ENCODE measurements at regions not wholly inside any gene's neighbourhood (a gene's known extent, or its start where the extent isn't known, plus 50 kb on each side); places are given as distances from the start of the nearest gene placed in this dataset.

DNA sequence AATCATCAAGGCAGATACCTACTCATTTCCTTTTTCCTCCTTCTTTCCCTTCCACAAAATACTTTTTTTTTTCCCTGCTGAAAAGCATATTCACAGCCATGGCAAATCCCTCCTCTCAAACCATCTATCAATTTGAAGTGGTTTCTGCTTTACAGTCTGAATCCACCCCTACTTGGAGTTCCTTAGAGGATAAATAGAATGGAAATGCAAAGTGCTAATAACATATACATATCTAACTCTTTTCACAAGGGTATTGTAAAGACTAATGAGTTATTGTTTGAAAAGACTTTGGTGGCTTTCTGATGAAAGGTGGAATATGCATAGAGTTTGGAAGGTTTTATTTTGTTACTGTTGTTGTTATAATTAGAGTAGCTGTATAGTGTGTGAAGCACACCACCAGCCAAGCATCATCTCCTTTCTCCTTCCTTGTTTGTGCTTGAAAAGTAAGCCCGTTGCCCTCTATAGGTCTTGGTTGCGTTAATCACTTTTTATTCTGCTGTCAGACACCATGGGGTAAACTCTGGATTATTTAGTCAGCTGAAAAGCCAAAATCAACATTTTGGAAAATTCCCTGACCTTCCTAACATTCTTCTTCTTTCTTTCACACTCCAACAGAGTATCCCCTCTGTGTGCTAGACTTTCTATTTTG, 2126.9 kb upstream of the CELF4 start:
- DNase-seq, result no peak

DNA sequence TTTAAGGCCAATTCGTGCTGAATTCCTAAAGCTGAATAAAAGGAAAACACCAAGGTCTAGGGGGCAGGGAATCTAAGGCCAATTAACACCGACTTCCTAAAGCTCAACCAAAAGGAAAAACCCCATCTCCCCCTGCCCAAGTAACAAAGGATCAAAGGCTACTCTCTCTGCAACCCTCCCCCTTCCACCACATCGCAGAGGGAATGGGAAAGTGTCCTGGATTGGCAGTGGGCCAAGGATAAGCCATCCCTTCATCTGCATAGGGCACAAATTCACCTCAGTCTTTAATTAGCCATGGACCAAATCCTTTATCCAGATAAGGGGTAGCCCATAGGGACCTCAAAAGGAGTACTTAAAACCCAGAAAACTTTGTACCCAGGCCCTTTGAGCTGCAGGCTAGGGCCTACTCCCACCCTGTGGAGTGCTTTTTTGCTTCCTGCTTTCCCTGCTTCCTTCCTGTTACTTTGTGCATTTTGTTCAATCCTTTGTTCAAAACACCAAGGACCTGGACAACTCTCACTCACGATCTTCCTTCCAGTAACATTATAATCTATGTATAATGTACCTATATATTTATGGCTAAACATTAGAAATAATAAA, 2119.8 kb upstream of the CELF4 start:
- no peak for DNase-seq

DNA sequence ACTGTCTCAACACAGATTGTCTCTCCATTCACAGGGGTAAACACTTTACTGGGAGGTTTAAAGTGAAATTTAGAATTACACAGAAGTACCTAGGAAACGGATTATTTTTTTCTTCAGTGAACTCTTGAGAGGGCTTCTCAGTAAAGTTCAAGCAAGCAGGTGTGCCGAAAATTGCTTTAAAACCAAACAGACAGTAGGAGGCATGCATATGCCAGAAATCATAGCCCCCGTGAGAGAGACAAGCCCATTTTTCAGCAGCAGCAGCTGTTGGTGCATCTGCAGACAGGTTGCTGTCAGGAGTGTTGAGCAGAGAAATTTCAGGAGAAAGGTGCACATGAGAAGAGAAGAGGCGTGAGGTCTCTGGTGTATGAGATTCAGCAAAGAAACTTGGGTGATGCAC, 2115.5 kb upstream of the CELF4 start:
- DNase-seq, result no peak

DNA sequence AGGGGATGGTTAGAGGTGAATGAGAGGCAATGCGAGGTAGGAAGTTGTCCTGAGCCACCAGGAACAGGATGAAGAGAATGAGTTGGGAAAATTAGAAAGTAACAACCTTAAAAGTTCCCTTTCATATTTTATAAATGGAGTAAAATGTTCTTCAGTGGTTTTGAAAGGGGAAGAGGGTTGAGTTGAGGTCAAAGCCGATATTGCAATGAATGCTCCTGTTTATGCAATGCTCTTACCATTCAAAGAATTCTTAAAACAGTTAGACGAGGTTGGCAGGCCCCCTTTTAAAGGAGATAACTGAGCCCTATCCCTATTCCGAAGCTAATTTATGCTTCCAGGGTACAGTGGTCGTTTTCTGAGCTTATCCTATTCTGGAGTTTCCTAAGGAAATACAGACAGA, 2110.3 kb upstream of the CELF4 start:
- DNase-seq, result no peak

DNA sequence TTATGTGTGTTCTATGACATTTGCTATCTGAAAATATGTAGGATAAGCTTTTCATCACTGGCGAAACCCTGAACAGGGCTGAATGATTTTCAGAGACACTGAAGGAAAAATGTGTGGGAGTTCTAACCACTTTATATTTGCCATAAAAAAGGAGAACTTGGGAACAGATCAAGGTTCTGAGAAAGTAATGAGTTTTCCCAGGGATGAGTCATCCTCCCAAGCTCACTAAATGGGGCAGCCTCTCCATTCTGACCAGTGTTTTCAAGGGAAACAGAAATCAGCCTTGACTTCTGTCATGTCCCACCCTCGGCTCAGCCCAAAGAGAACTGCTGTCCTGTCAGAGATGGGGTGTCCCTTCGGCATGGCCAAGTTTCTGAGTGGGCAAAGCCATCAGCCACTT, 2109.8 kb upstream of the CELF4 start:
- DNase-seq, result no peak

DNA sequence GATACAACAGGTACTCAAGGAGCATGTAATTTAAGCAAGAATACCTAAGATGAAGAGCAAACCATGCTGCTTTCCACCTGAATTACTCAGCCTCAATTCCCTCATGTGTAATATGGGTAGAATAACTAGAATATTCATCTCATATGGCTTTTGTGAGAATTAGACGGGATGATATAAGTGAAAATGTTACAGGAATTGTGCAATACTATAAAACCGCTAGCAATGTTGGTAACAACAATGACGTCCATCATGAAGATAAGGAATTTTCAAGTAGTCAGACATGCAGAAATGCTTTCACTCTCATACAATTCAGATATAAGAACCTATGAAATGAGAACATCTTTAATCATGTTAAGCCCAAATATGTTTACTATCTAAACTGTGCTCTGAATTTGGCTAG, 2106.6 kb upstream of the CELF4 start:
- no peak for DNase-seq

GRCh38 chr18:39667905-39668304, 2102.3 kb upstream of the CELF4 start:
- no peak for DNase-seq

DNA sequence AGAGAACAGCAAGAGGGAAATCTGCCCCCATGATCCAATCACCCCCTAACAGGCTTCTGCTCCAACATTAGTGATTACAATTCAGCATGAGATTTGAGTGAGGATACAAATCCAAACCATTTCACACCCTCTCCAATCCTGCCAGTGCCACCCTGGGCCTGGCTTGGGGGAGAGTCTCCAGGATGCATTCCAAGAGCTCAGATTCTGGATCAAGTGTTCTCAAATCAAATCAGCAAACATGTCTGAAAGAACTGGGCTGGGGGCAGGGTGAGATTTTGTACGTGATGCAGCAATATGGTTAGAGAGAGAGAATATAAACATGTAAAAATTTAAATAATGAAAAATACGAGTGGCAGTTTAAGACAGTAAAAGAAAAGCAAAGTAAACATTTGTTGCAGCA, 2100.9 kb upstream of the CELF4 start:
- DNase-seq, result no peak

- no peak for DNase-seq
Measured at GRCh38 chr18:39661856-39662366, 2096.3 kb upstream of the CELF4 start.

DNA sequence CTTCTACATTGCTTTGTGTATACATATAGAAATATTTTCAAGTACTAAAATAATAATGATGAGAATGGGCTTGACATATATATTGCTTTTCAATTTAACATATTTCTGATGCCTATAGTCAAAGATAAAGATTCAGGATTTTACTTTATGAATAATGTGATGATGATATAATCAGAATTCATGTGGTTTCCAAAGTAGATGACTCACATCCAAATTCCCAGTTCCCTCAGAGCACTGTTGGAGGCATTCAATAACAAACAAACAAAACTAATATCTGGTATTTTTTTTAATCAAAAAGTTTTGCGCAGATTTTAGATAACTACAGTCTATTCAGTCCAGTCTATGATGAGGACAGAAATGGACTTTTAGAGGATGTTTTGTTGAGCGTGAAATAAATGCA, 2094.5 kb upstream of the CELF4 start:
- DNase-seq, result no peak

- no peak for DNase-seq
Measured at GRCh38 chr18:39655341-39655740, 2089.7 kb upstream of the CELF4 start.

DNA sequence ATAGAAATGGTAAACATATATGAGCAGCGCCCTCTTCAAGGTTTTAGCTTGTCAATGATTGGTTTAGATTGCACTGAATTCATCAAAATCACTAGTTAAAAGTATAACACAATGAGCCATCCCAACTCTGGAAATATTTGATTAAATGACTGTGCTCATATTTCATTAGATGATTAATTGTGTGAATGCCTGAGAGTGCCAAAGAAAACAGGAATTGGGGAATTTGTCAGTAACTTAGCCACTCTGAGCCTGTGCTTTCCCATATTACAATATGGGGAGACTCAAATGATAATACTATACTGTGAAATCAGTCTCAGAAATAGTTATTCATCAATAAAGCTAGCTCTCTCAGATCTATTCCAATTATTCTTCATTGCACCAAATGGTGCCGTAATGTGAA, 2087.6 kb upstream of the CELF4 start:
- no peak for DNase-seq

GRCh38 chr18:39648616-39649015, 2083.0 kb upstream of the CELF4 start:
- no peak for DNase-seq

DNA sequence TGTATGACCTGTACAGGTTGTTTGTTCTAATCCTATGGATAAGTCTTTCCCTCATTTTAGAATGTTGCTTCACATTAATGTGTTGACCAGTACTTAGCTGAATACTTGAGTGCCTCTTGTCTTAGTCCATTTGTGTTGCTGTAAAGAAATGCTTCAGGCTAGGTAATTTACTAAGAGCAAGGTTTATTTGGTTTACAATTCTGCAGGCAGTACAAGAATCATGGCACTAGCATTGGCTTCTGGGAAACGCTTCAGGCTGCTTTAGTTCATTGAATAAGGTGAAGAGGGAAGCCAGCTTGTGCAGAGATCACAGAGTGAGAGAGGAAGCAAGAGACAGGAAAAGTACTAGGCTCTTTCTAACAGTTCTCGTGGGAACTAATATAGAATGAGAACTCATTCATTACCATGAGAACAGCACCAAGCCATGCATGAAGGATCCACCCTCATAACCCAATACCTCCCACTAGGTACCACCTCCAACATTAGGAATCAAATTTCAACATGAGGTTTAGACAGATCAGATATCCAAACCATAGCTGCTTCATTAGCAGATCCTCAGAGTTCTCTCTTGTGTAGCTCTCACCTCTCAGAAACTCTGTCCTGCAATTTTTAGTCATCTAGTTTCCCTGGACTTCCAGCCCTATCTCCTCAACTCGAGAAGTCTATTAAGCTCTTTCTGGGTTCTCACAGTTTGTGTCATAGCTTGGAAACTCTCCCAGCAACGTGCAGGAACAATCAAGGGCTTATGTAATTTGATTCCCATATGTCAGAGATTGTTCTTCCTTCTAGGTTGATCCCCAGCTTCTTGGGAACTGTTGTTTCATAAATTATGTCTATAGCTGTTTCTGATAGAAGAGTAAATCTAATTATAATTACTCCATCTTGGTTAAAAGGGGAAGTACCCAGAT, 2082.3 kb upstream of the CELF4 start:
- DNase-seq, result no peak

GRCh38 chr18:39638224-39638623, 2072.6 kb upstream of the CELF4 start:
- DNase-seq, result no peak

DNA sequence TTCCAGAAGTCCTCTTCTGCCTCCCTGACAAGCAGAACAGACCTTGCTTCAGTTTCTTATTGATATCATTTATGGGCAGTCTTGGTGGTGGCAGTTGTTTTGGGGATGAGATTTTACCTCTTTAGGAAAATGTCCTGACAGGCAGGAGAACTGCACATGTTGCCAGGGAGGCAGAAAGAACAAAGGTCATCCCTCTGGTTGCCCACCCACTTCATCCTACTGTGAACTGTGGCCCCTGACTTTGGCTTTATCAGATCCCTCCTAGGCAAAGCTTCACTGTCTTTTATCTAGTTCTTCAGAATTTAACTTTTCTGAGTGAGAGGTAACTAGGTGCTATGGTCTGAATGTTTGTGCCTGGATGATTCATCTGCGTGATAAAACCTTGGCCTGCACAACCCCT, 2071.3 kb upstream of the CELF4 start:
- no peak for DNase-seq

DNA sequence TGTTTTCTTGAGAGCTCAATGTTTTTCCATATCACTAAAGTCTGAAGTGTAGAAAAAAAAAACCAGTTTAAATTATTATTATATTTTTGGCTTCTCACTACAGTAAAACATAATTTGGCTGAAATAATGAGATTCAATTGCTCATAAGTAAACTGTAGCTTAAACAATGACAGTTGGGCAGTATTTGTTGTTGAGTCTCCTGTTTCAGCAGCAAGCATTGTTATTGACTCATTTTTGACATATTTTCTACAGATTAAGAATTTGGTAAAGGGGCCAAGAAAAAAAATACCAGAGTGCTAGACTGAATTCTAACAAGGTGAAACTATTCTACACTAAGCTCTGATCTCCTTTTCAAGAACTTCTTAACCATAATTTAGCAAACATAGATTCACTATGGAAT, 2070.4 kb upstream of the CELF4 start:
- DNase-seq, result no peak

DNA sequence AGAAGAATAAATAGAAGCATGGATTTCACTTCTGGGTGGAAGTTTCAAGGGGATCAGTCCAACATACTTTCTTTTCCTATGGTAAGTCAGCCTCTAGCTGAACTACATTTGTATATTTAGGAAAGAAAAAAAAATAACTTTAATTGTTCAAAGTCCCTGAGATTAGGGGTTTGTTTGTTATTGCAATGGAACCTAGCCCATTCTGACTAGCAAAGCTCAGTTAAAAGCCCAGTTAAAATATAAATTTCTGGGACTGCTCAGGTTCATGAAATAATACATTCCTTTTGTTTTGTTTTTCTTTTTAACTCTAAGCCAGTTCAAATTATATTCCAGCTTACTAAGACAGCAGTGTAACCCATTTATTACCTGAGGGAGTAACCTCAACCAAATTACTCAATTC, 2069.6 kb upstream of the CELF4 start:
- no peak for DNase-seq

- DNase-seq, result no peak
Measured at GRCh38 chr18:39627936-39628335, 2062.3 kb upstream of the CELF4 start.

DNA sequence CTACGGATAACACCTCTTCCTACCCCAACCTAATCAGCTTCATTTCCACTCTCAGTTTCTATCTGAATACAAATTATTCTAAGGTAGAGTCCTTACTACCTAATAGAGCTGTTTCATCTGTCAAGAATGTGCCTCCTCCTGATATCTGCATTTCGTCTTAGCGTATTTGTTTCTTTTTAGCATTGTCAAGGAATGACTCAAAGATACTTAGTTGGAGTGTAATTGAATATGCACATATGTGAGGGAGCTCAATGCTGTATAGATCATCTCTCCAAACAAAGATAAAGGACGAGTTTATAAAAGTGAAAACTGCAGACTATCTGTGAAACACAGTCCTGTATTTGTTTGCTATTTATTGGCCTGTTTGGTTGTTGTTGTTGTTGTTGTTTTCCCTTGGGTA, 2059.4 kb upstream of the CELF4 start:
- no peak for DNase-seq

- DNase-seq, result no peak
Measured at GRCh38 chr18:39622431-39622830, 2056.8 kb upstream of the CELF4 start.

DNA sequence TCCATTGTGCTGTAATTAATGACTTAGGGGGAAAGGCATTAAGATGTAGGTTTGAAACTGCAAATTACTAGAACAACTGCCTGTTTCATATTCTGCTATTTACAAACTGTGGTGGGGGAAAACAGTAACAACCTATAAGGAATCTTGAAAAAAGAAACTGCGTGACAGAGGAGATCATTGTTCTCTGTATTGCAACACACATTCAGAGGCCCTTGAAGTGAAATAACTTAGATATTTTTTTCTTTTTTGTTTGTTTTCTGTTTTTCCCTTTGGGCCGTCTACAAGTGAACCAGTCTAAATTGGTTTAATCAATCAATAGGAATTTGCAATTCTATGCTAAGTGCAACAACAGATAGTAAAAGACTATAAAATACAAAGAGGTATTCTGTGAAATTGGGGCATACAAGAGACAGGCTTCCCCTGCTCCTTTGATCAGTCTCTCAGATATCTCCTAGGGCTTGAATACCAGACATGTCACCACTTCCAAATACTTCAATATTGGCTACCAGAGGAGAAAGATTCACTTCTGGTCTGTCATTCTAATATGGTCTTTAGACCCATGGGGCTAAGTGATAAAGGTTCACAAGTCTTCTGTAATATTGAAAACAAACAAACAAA, 2055.1 kb upstream of the CELF4 start:
- DNase-seq, result no peak

DNA sequence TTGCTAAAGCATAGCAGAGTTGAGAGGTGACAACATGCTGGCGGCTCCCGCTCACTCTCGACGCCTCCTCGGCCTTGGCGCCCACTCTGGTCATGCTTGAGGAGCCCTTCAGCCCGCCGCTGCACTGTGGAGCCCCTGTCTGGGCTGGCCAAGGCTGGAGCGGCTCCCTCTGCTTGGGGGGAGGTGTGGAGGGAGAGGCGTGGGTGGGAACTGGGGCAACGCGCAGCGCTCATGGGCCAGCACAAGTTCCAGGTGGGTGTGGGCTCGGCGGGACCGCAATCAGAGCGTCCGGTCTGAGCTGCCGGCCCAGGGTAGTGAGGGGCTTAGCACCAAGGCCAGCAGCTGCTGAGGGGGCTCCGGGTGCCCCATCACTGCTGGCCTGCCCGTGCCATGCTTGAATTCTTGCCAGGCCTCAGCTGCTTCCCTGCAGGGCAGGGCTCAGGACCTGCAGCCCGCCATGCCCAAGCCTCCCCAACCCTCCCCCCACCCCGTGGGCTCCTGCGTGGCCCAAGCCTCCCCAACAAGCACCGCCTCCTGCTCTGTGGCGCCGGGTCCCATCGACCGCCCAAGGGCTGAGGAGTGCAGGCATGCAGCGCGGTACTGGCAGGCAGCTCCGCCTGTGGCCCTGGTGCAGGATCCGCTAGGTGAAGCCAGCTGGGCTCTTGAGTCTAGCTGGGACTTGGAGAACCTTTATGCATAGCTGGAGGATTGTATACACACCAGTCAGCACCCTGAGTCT, 2052.8 kb upstream of the CELF4 start:
- DNase-seq, result no peak
